HG02970 (cell line): ENCODE measurements at regions not wholly inside any gene's neighbourhood (a gene's known extent, or its start where the extent isn't known, plus 50 kb on each side); places are given as distances from the start of the nearest gene placed in this dataset.

Experiments
- ATAC-seq: cut with Tn5 transposase; IDR thresholded peaks from one replicate; pipeline ENCODE4 v1.9.1; 2021; ENCODE audit warnings: mild to moderate bottlenecking, moderate library complexity, moderate number of reproducible peaks; ENCODE audit not compliant: unreplicated experiment, low FRiP score

- no peak for ATAC-seq
Observed at GRCh38 chr1:217315346-217315745, 315.5 kb downstream of the GPATCH2 start.

DNA sequence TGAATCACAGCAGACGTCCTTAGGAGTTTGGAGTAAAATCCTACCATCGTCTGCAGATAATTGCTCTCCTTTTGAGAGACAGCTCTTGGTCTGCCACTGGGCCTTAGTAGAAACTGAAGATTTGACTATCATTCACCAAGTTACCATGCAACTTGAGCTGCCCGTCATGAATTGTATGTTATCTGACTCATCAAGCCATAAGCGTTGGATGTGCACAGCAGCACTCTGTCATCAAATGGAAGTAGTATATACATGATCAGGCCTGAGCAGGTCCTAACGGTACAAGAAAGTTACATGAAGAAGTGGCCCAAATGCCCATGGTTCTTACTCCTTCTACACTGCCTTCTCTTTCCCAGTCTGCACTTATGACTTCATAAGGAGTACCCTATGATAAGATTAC is 317.8 kb downstream of the GPATCH2 start:
- no peak for ATAC-seq

DNA sequence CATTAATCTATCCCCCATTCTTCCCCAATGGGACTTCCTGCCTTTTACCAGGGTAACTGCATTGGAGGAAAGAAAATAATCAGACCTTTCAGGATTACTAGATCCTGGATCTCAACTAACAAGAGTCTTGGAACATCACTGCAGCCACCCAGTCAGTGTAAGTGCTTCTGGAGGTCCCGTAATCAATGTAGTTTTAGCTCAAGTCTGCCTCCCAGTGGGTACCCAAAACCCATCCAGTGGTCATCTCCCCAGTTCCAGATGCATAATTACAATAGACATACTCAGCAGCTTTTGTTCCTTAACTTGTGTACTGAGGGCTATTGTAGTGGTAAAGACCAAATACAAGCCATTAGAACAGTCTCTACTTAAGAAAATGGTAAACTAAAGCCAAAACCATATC is 319.1 kb downstream of the GPATCH2 start:
- ATAC-seq, result no peak

- ATAC-seq, result no peak
Observed at GRCh38 chr1:217311269-217311668, 319.6 kb downstream of the GPATCH2 start.

DNA sequence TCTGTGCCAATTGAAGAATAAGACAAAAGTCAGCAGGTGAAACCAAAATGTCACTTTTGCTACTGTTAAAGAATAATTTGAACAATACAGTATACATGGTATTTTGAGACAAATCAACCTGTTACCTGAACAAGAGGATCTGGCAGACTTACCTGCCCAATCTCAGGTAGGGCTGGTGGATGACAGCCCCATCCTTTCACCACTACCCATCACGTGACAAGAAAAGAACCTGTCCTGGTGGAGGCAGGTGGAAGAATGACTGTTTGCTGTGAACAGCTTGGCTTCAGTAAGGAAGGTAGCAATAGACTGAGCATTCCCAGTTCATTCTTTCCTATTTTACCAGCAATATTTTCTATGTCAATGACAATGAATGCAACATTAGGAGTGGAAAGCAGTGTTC is 349.6 kb downstream of the GPATCH2 start:
- no peak for ATAC-seq

GRCh38 chr1:217275655-217276398 is 355.1 kb downstream of the GPATCH2 start:
- ATAC-seq, result no peak

GRCh38 chr1:217274927-217275654 is 355.8 kb downstream of the GPATCH2 start:
- no peak for ATAC-seq

DNA sequence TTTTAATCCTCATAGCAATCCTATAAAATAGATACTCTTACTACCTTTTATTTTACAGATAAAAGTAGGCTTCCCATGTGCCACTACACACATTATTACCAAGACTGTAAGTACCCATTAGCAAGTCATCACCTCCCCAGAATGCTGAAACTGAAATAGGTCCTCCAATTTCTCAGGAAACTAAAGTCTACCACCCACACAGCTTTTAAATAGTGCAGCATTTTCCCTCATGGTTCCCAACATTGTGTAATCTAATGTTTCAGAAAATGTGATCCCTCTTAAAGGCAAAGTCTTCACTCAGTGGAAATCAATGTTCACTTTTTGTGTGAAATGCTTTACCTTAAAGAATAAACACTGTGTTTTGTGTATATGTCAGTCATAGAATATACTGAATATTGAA is 356.5 kb downstream of the GPATCH2 start:
- no peak for ATAC-seq

DNA sequence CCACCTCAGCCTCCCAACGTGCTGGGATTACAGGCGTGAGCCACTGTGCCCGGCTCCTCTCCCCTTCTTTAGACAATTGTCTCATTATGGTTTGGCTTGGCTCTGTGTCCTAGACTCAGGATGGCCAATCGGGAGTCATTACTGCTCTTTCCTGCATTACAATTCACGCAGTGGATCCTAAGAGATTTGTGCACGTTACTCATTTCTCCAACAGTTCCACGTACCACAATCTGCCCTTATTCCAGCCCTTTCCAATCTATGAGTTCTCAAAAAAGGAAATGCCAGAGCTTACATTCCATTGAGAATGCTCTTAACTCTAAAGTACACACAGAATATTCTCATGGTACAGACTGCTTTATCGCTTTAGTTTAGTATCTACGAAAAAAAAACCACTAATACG is 357.0 kb downstream of the GPATCH2 start:
- ATAC-seq, result no peak

- ATAC-seq, result no peak
Observed at GRCh38 chr1:217272385-217272784, 358.5 kb downstream of the GPATCH2 start.

DNA sequence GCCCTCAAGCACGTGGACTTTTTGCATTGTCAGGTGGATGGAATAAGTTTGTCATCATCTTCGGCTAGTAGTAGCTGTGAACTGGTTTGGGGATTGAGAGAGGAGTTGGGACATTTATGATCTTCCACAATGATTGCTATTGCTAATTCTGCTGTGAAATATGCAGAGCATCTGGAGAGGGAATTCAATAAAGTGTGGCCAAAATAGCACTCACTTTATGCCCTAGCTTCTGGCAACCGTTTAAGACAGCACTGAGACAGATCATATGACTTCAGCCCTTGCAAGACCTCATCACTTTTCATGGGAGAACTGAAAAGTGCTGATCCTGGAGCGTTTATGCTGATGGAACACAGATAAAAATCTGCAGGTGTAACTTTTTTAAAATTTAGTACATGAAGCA is 360.8 kb downstream of the GPATCH2 start:
- no peak for ATAC-seq

GRCh38 chr1:217268058-217268457 is 362.8 kb downstream of the GPATCH2 start:
- no peak for ATAC-seq

- no peak for ATAC-seq
Observed at GRCh38 chr1:217261636-217262035, 369.3 kb downstream of the GPATCH2 start.

- ATAC-seq, result no peak
Observed at GRCh38 chr1:217260676-217261075, 370.2 kb downstream of the GPATCH2 start.

DNA sequence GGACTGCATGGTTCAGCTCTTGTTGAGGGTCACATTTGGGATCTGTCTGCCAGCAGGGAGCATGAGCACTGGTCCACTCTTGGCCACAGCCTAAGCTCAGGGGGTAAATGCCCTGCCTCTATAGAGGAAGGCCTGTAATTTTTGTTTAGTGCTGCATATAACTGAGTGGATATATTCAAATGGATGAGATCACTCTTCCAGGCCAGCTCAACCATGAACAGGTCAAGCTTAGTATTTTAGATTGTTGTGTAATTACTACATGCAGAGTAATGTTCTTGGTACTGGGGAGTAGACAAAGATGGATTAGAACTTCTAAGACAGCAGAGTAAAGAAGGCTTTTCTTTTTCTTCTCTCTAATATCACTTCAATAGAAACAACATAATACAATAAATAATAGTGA is 376.9 kb downstream of the GPATCH2 start:
- no peak for ATAC-seq

DNA sequence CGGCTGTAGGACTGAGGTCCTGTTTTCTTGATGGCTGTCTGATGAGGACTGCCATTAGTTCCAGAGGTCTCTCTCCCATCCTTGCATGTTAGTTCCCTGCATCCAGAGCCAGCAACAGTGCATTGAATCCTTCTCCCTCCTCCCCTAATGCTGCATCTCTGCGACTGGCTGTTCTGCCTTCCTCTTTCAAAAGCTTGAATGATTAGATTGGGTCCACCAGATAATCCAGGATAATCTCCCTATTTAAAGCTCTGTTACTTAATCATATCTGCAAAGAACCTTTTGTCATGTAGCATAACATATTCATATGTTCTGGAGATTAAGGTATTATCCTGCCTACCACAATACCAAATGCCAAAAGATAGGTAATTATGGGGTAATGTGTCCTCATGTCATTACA is 377.5 kb downstream of the GPATCH2 start:
- no peak for ATAC-seq

GRCh38 chr1:217251121-217251520 is 379.8 kb downstream of the GPATCH2 start:
- ATAC-seq, result no peak

- ATAC-seq, result no peak
Observed at GRCh38 chr1:217249857-217250256, 381.0 kb downstream of the GPATCH2 start.

GRCh38 chr1:217244971-217245370 is 385.9 kb downstream of the GPATCH2 start:
- ATAC-seq, result no peak

DNA sequence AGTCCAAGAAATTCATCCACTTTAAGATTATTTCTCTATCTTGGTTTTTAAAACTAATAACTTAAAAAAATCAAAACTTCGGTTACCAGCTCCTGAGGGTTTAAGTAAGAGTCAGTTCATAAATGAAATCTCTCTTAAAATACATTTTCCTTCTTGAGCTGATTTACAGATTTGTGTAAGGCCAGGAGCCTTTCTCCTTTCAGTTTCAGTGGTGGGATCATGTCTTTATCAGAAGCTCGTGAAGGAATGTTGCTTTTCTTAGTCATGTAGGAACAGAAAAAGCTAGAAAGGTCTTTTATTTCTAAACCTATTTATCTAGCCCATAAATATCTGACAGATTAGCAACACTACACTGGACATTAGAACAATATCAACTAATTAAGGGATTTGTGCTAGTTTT is 390.2 kb downstream of the GPATCH2 start:
- ATAC-seq, result no peak

- no peak for ATAC-seq
Observed at GRCh38 chr1:217238945-217239344, 391.9 kb downstream of the GPATCH2 start.

- no peak for ATAC-seq
Observed at GRCh38 chr1:217230412-217230811, 400.5 kb downstream of the GPATCH2 start.
